Body of pancreas (tissue), 4 donors: ENCODE measurements at regions not wholly inside any gene's neighbourhood (a gene's known extent, or its start where the extent isn't known, plus 50 kb on each side); places are given as distances from the start of the nearest gene placed in this dataset.

Experiments used
- ATAC-seq: fragments of 150-250 bp; one replicate; pipeline ENCODE4 v1.9.1; 2016
- DNase-seq, 4 donors: peaks; one replicate each; pipeline ENCODE4 v3.0.0-alpha.2; 2019
- H3K27ac ChIP-seq, 4 donors: fragments of 200-600 bp; sonication (generic); 1 replicate in 3 of 4; 2 replicates in 1 of 4; pipeline versions ENCODE4 v1.5.1 to v1.6.1; 2016 to 2019; ENCODE audit warnings: mild to moderate bottlenecking in 1 of 4, mixed read lengths in 1 of 4, moderate library complexity in 1 of 4
- H3K27me3 ChIP-seq, 2 donors: fragments of 200-600 bp; sonication (generic); one replicate each; pipeline ENCODE4 v1.6.0; 2016; ENCODE audit warnings: mild to moderate bottlenecking in 1 of 2
- H3K36me3 ChIP-seq, 2 donors: fragments of 200-600 bp; sonication (generic); replicated peaks in 1 of 2; 2 replicates each; pipeline ENCODE4 v1.5.1; 2016; ENCODE audit warnings: low read depth in 2 of 2; ENCODE audit not compliant: insufficient read depth in 1 of 2
- H3K4me1 ChIP-seq: fragments of 200-600 bp; sonication (generic); one replicate; pipeline ENCODE4 v1.6.0; 2016
- H3K4me3 ChIP-seq, 2 donors: fragments of 200-600 bp; sonication (generic); 1 replicate in 1 of 2; 2 replicates in 1 of 2; pipeline ENCODE4 v1.5.1; 2016 to 2019
- H3K9me3 ChIP-seq, 3 donors: fragments of 200-600 bp; sonication (generic); 1 replicate in 2 of 3; 2 replicates in 1 of 3; pipeline ENCODE4 v1.5.1; 2016
- CTCF ChIP-seq, 7 experiments: fragments of 450-650 bp in 4 of 7; fragments of 200-600 bp in 3 of 7; sonication (generic) in 3 of 7; IDR thresholded peaks; one replicate each; pipeline ENCODE4 v1.5.1; 2016 to 2019; ENCODE audit warnings: antibody characterized with exemption in 7 of 7
- POLR2A ChIP-seq, 3 donors: fragments of 450-650 bp; IDR thresholded peaks; one replicate each; pipeline ENCODE4 v1.6.1; 2016; ENCODE audit warnings: antibody characterized with exemption in 3 of 3, mild to moderate bottlenecking in 2 of 3
- WGBS, 2 donors: methylation state at CpG; one replicate each; pipeline ENCODE4 v1.1.5; 2017; 5-methylcytosine and 5-hydroxymethylcytosine counted together
- intact Hi-C: fragments of 100-400 bp; cut with DNase I; formaldehyde crosslinking; loops from one replicate; pipeline ENCODE4 v1.15.1; 2023

GRCh38 chr6:48614326-48614725 is 503.3 kb upstream of the PTCHD4 start:
- no peak for DNase-seq
- Histone ChIP-seq H3K4me3 (no peak overlapping the region), H3K27ac (no peak overlapping the region), H3K27me3 (no peaks in the 10 kb centered on the region), H3K9me3 (peaks cover 0 to 3% (median 0%) of the 10 kb centered on the region in 3 donors), H3K4me1 (no peaks in the 10 kb centered on the region), H3K36me3 (no peaks in the 10 kb centered on the region)
- TF ChIP-seq POLR2A (IDR thresholded peaks at IDR 0.05) (no peak), CTCF (IDR thresholded peaks at IDR 0.05) (no peak)
- intact Hi-C loops = no loop called here
- ATAC-seq = no peak
- WGBS, 2 donors = 70 to 85% methylated on average over 5 of the region's 5 CpGs

GRCh38 chr6:48613231-48613949 is 502.4 kb upstream of the PTCHD4 start:
- Histone ChIP-seq H3K36me3 (no peaks in the 10 kb centered on the region), H3K27me3 (no peaks in the 10 kb centered on the region), H3K4me3 (no peak overlapping the region), H3K4me1 (no peaks in the 10 kb centered on the region), H3K9me3 (peaks cover 0 to 3% (median 0%) of the 10 kb centered on the region in 3 donors), H3K27ac (no peak overlapping the region)
- TF ChIP-seq CTCF (IDR thresholded peaks at IDR 0.05) = no peak
- TF ChIP-seq POLR2A (IDR thresholded peaks at IDR 0.05) = no peak
- DNase-seq (no peak), ATAC-seq (no peak)
- WGBS, 2 donors = 40 to 52% methylated on average over 5 of the region's 5 CpGs
- intact Hi-C loops = no loop called here

- intact Hi-C loops = no loop called here
- no peak overlapping the region for H3K27ac ChIP-seq
- H3K4me1 ChIP-seq = no peaks in the 10 kb centered on the region
- no peak for TF ChIP-seq POLR2A (IDR thresholded peaks at IDR 0.05)
- no peak for TF ChIP-seq CTCF (IDR thresholded peaks at IDR 0.05)
- H3K36me3 ChIP-seq = no peaks in the 10 kb centered on the region
- no peaks in the 10 kb centered on the region for H3K27me3 ChIP-seq
- no peaks in the 10 kb centered on the region for H3K9me3 ChIP-seq
- DNase-seq (no peak), ATAC-seq (no peak)
- WGBS, 2 donors = 47 to 53% methylated on average over 3 of the region's 3 CpGs
- H3K4me3 ChIP-seq = no peak overlapping the region
Observed at GRCh38 chr6:48611332-48611731, 500.3 kb upstream of the PTCHD4 start.

- TF ChIP-seq CTCF (IDR thresholded peaks at IDR 0.05) (no peak), POLR2A (IDR thresholded peaks at IDR 0.05) (no peak)
- H3K27ac ChIP-seq = no peak overlapping the region
- no peaks in the 10 kb centered on the region for H3K36me3 ChIP-seq
- 55 to 59% methylated on average over 1 of the region's 1 CpG for WGBS, 2 donors
- ATAC-seq (no peak), DNase-seq (no peak)
- no peak overlapping the region for H3K4me3 ChIP-seq
- no peaks in the 10 kb centered on the region for H3K4me1 ChIP-seq
- no peaks in the 10 kb centered on the region for H3K27me3 ChIP-seq
- H3K9me3 ChIP-seq = no peaks in the 10 kb centered on the region
- intact Hi-C loops = no loop called here
Observed at GRCh38 chr6:48610846-48611245, 499.8 kb upstream of the PTCHD4 start.

- Histone ChIP-seq H3K36me3 (no peaks in the 10 kb centered on the region), H3K4me1 (no peaks in the 10 kb centered on the region)
- no peak for ATAC-seq
Observed at GRCh38 chr6:48606618-48607017, 495.6 kb upstream of the PTCHD4 start.

More at GRCh38 chr6:48606618-48607017, 495.6 kb upstream of the PTCHD4 start:
- no peak overlapping the region for H3K27ac ChIP-seq
- H3K27me3 ChIP-seq = no peaks in the 10 kb centered on the region
- TF ChIP-seq CTCF (IDR thresholded peaks at IDR 0.05) = no peak
- no peak for TF ChIP-seq POLR2A (IDR thresholded peaks at IDR 0.05)
- no peak for DNase-seq
- intact Hi-C loops = no loop called here
- H3K9me3 ChIP-seq = no peaks in the 10 kb centered on the region
- no peak overlapping the region for H3K4me3 ChIP-seq
